ENCODE measurements at regions not wholly inside any gene's neighbourhood (a gene's known extent, or its start where the extent isn't known, plus 50 kb on each side); places are given as distances from the start of the nearest gene placed in this dataset.

- H3K4me3 ChIP-seq (ENCODE audit: low read length) = no peak overlapping the region
- no peak for TF ChIP-seq CTCF (conservative IDR thresholded peaks at IDR 0.05; ENCODE audit: low read length)
- no peak for DNase-seq (ENCODE audit: low read depth)
Measured at GRCh38 chr6:144840619-144841018, 555.5 kb downstream of the UTRN start.

- DNase-seq (ENCODE audit: low read depth) = no peak
- TF ChIP-seq CTCF (conservative IDR thresholded peaks at IDR 0.05; ENCODE audit: low read length) = no peak
- no peak overlapping the region for H3K4me3 ChIP-seq (ENCODE audit: low read length)
Measured at GRCh38 chr6:144843701-144844100, 558.6 kb downstream of the UTRN start.

- DNase-seq (ENCODE audit: low read depth) = no peak
- H3K4me3 ChIP-seq (ENCODE audit: low read length) = no peak overlapping the region
- TF ChIP-seq CTCF (conservative IDR thresholded peaks at IDR 0.05; ENCODE audit: low read length) = no peak
Measured at GRCh38 chr6:144844596-144844995, 559.5 kb downstream of the UTRN start.

GRCh38 chr6:144845186-144845585 lies 560.1 kb downstream of the UTRN start:
- TF ChIP-seq CTCF (conservative IDR thresholded peaks at IDR 0.05; ENCODE audit: low read length) = no peak
- peak; percentile 63 for DNase-seq (ENCODE audit: low read depth)
- no peak overlapping the region for H3K4me3 ChIP-seq (ENCODE audit: low read length)

GRCh38 chr6:144847916-144848315 lies 562.8 kb downstream of the UTRN start:
- H3K4me3 ChIP-seq (ENCODE audit: low read length) = no peak overlapping the region
- TF ChIP-seq CTCF (conservative IDR thresholded peaks at IDR 0.05; ENCODE audit: low read length) = no peak
- DNase-seq (ENCODE audit: low read depth) = no peak

GRCh38 chr6:144849920-144850319 lies 564.8 kb downstream of the UTRN start:
- DNase-seq (ENCODE audit: low read depth) = no peak
- no peak for TF ChIP-seq CTCF (conservative IDR thresholded peaks at IDR 0.05; ENCODE audit: low read length)
- H3K4me3 ChIP-seq (ENCODE audit: low read length) = no peak overlapping the region

- TF ChIP-seq CTCF (conservative IDR thresholded peaks at IDR 0.05; ENCODE audit: low read length) = no peak
- no peak for DNase-seq (ENCODE audit: low read depth)
- H3K4me3 ChIP-seq (ENCODE audit: low read length) = no peak overlapping the region
Measured at GRCh38 chr6:144853603-144854002, 568.5 kb downstream of the UTRN start.

Measured in AG10803 (cell line).